Nephron progenitor cell (in vitro differentiated cells): ENCODE measurements at regions not wholly inside any gene's neighbourhood (a gene's known extent, or its start where the extent isn't known, plus 50 kb on each side); places are given as distances from the start of the nearest gene placed in this dataset.

Experiments
- DNase-seq: peaks from one replicate; pipeline ENCODE4 v3.0.0; 2021
- H3K27ac Mint-ChIP-seq: 2 replicates; pipeline ENCODE4 v1.8.0; 2021; ENCODE audit warnings: mild to moderate bottlenecking, moderate library complexity, mixed read lengths
- H3K27me3 Mint-ChIP-seq: 2 replicates; pipeline ENCODE4 v1.8.0; 2021; ENCODE audit warnings: mild to moderate bottlenecking, low read depth, mixed read lengths; ENCODE audit not compliant: poor library complexity
- H3K36me3 Mint-ChIP-seq: 2 replicates; pipeline ENCODE4 v1.8.0; 2021; ENCODE audit warnings: low read depth, mixed read lengths
- H3K4me1 Mint-ChIP-seq: 2 replicates; pipeline ENCODE4 v1.8.0; 2021; ENCODE audit warnings: mixed read lengths
- H3K4me3 Mint-ChIP-seq: 2 replicates; pipeline ENCODE4 v1.8.0; 2021; ENCODE audit warnings: mild to moderate bottlenecking, moderate library complexity, mixed read lengths
- H3K9me3 Mint-ChIP-seq: 2 replicates; pipeline ENCODE4 v1.8.0; 2021; ENCODE audit warnings: mild to moderate bottlenecking, moderate library complexity, mixed read lengths
- TF ChIP-seq, protein P1 (sequence below): fragments of 200-600 bp; sonication (generic); IDR thresholded peaks from 2 replicates; pipeline ENCODE4 v1.5.0; 2021; ENCODE audit warnings: antibody characterized with exemption

- TF ChIP-seq, protein P1, sequence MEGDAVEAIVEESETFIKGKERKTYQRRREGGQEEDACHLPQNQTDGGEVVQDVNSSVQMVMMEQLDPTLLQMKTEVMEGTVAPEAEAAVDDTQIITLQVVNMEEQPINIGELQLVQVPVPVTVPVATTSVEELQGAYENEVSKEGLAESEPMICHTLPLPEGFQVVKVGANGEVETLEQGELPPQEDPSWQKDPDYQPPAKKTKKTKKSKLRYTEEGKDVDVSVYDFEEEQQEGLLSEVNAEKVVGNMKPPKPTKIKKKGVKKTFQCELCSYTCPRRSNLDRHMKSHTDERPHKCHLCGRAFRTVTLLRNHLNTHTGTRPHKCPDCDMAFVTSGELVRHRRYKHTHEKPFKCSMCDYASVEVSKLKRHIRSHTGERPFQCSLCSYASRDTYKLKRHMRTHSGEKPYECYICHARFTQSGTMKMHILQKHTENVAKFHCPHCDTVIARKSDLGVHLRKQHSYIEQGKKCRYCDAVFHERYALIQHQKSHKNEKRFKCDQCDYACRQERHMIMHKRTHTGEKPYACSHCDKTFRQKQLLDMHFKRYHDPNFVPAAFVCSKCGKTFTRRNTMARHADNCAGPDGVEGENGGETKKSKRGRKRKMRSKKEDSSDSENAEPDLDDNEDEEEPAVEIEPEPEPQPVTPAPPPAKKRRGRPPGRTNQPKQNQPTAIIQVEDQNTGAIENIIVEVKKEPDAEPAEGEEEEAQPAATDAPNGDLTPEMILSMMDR: no peak
- peak overlapping the region; percentile 93 for H3K27ac Mint-ChIP-seq
- DNase-seq: no peak
Observed at GRCh38 chr7:67724435-67724834, 727.8 kb downstream of the TYW1 start.

DNA sequence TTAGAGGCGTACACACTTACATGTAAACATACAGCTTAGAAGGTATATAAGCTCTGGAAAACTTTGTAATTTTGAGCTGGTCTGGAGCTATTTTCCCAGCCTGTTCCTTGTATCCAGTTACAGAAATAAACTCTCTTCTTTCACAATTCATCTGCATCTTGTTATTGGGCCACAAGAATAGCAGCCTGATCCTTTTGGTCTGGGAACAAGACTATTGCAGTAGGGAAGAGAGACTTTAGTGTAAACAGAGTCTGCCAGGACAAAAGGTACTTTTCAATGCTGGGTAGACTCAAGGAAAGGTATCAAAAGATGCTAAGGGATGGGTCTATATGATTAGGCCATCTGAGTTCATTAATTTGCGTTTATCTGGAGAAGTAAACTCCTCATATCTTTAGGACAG lies 728.3 kb downstream of the TYW1 start:
- TF ChIP-seq, protein P1: no peak
- Mint-ChIP-seq H3K36me3 (no peaks in the 10 kb centered on the region), H3K4me1 (peaks cover 39% of the 10 kb centered on the region), H3K27me3 (peaks cover 12% of the 10 kb centered on the region), H3K9me3 (no peaks in the 10 kb centered on the region), H3K27ac (peak overlapping the region; percentile 93), H3K4me3 (no peak overlapping the region)
- DNase-seq: no peak

More at GRCh38 chr7:67724435-67724834, 727.8 kb downstream of the TYW1 start:
- H3K36me3 Mint-ChIP-seq: no peaks in the 10 kb centered on the region
- H3K27me3 Mint-ChIP-seq: peaks cover 12% of the 10 kb centered on the region
- peaks cover 34% of the 10 kb centered on the region for H3K4me1 Mint-ChIP-seq
- no peaks in the 10 kb centered on the region for H3K9me3 Mint-ChIP-seq
- no peak overlapping the region for H3K4me3 Mint-ChIP-seq

DNA sequence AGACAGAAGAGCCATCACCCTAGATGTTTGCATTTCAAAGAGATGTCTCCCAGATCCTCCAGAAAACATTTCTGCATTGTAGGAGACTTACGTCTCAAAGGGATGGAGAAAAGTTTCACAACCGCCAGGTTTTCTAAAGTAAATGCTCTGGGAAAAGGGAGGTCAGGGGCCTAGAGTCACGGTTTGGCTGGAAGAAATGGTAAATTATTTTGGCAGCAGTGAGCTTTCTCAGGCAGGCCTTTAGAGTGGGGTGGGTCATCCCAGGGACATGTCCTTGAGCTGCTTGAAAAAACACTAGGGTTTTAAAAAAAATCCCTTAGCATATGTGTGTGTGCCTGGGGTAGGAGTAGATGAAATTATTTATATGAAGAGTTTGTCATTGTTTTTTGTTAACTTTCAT lies 728.8 kb downstream of the TYW1 start:
- H3K9me3 Mint-ChIP-seq: no peaks in the 10 kb centered on the region
- H3K27ac Mint-ChIP-seq: peak overlapping the region; percentile 93
- peaks cover 40% of the 10 kb centered on the region for H3K4me1 Mint-ChIP-seq
- peaks cover 12% of the 10 kb centered on the region for H3K27me3 Mint-ChIP-seq
- no peak overlapping the region for H3K4me3 Mint-ChIP-seq
- DNase-seq: no peak
- TF ChIP-seq, protein P1: no peak
- no peaks in the 10 kb centered on the region for H3K36me3 Mint-ChIP-seq

- H3K4me1 Mint-ChIP-seq: peaks cover 25% of the 10 kb centered on the region
- H3K9me3 Mint-ChIP-seq: peaks cover 3% of the 10 kb centered on the region
- H3K36me3 Mint-ChIP-seq: no peaks in the 10 kb centered on the region
- H3K27me3 Mint-ChIP-seq: no peaks in the 10 kb centered on the region
- TF ChIP-seq, protein P1: no peak
- no peak overlapping the region for H3K27ac Mint-ChIP-seq
- DNase-seq: no peak
- no peak overlapping the region for H3K4me3 Mint-ChIP-seq
Observed at GRCh38 chr7:67729771-67730170, 733.1 kb downstream of the TYW1 start.

DNA sequence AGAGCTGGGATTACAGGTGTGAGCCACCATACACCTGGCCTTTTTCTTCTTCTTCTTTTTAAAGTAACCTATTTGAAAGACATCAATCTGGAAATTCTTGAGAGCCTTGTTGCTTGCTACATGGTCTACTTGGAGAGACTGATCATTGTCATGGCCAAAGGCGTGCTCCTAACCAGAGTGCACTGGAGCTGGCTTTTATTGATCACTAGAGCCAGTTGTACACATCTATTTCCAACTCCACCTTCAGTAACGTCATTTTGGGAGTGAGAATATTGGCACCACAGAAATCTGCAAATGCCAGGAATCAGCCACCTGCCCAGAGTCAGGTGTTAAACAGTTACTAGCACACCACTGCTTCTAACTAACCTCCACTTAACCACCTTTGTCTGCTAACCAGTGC lies 735.1 kb downstream of the TYW1 start:
- TF ChIP-seq, protein P1: no peak

DNA sequence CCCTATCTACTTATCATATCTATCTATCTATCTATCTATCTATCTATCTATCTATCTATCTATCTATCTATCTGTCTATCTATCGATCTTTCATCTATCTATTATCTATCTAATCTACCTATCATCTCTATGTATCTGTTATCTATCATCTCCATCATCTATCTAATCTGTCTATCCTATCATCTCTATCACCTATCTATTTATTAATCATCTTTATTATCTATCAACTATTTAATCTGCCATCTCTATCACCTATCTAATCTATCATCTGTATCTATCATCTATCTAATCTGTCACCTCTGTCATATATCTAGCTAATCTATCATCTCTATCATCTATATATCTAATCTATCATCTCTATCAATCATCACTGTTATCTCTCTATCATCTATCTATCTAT lies 736.3 kb downstream of the TYW1 start:
- peaks cover 3% of the 10 kb centered on the region for H3K9me3 Mint-ChIP-seq
- no peak overlapping the region for H3K4me3 Mint-ChIP-seq
- DNase-seq: no peak
- H3K27ac Mint-ChIP-seq: no peak overlapping the region
- H3K4me1 Mint-ChIP-seq: peaks cover 12% of the 10 kb centered on the region
- no peaks in the 10 kb centered on the region for H3K27me3 Mint-ChIP-seq
- H3K36me3 Mint-ChIP-seq: no peaks in the 10 kb centered on the region
- TF ChIP-seq, protein P1: no peak

More for the DNA sequence above, 735.1 kb downstream of the TYW1 start:
- Mint-ChIP-seq H3K27ac (no peak overlapping the region), H3K36me3 (no peaks in the 10 kb centered on the region), H3K9me3 (peaks cover 3% of the 10 kb centered on the region), H3K4me3 (no peak overlapping the region), H3K27me3 (no peaks in the 10 kb centered on the region), H3K4me1 (peaks cover 12% of the 10 kb centered on the region)
- no peak for DNase-seq
